Kidney epithelial cell (primary cell): ENCODE measurements at regions not wholly inside any gene's neighbourhood (a gene's known extent, or its start where the extent isn't known, plus 50 kb on each side); places are given as distances from the start of the nearest gene placed in this dataset.

ENCODE experiments used
- DNase-seq: peaks from one replicate; pipeline ENCODE4 v3.0.0-alpha.2; 2010; ENCODE audit warnings: low read depth
- H3K27me3 ChIP-seq: 2 replicates; pipeline ENCODE4 v1.6.0; 2011; ENCODE audit warnings: low read length; ENCODE audit not compliant: control insufficient read depth, insufficient read depth
- H3K36me3 ChIP-seq: 2 replicates; pipeline ENCODE4 v1.5.1; 2011; ENCODE audit warnings: low read length; ENCODE audit not compliant: control insufficient read depth, insufficient read depth
- H3K4me3 ChIP-seq: 2 replicates; pipeline ENCODE4 v1.5.1; 2011; ENCODE audit warnings: low read depth, mild to moderate bottlenecking, control low read depth, low read length
- CTCF ChIP-seq: IDR thresholded peaks from 2 replicates; pipeline ENCODE4 v1.5.1; 2011; ENCODE audit warnings: mild to moderate bottlenecking, moderate library complexity, low read length, control low read depth, inconsistent platforms; ENCODE audit not compliant: insufficient read depth, poor library complexity, severe bottlenecking

- DNase-seq, result no peak
- H3K4me3 ChIP-seq, result no peak overlapping the region
- TF ChIP-seq CTCF, result no peak
- no peaks in the 10 kb centered on the region for H3K27me3 ChIP-seq
- H3K36me3 ChIP-seq, result no peaks in the 10 kb centered on the region
Measured at GRCh38 chr10:111439034-111439842, 362.4 kb downstream of the ADRA2A start.

GRCh38 chr10:111440501-111440900 is 363.7 kb downstream of the ADRA2A start:
- H3K27me3 ChIP-seq, result no peaks in the 10 kb centered on the region
- H3K36me3 ChIP-seq, result no peaks in the 10 kb centered on the region
- DNase-seq, result no peak
- TF ChIP-seq CTCF, result no peak
- H3K4me3 ChIP-seq, result no peak overlapping the region

- Histone ChIP-seq H3K36me3 (no peaks in the 10 kb centered on the region), H3K4me3 (no peak overlapping the region), H3K27me3 (no peaks in the 10 kb centered on the region)
- no peak for TF ChIP-seq CTCF
- no peak for DNase-seq
Measured at GRCh38 chr10:111445667-111446066, 368.8 kb downstream of the ADRA2A start.

GRCh38 chr10:111446966-111447365 is 370.1 kb downstream of the ADRA2A start:
- DNase-seq, result no peak
- no peak for TF ChIP-seq CTCF
- no peak overlapping the region for H3K4me3 ChIP-seq
- no peaks in the 10 kb centered on the region for H3K36me3 ChIP-seq
- no peaks in the 10 kb centered on the region for H3K27me3 ChIP-seq

- Histone ChIP-seq H3K27me3 (no peaks in the 10 kb centered on the region), H3K4me3 (no peak overlapping the region), H3K36me3 (no peaks in the 10 kb centered on the region)
- no peak for TF ChIP-seq CTCF
- DNase-seq, result no peak
Measured at GRCh38 chr10:111452153-111452552, 375.3 kb downstream of the ADRA2A start.

- H3K4me3 ChIP-seq, result no peak overlapping the region
- H3K27me3 ChIP-seq, result no peaks in the 10 kb centered on the region
- DNase-seq, result no peak
- H3K36me3 ChIP-seq, result no peaks in the 10 kb centered on the region
- no peak for TF ChIP-seq CTCF
Measured at GRCh38 chr10:111455776-111456426, 379.1 kb downstream of the ADRA2A start.
